H9 (cell line): ENCODE measurements at regions not wholly inside any gene's neighbourhood (a gene's known extent, or its start where the extent isn't known, plus 50 kb on each side); places are given as distances from the start of the nearest gene placed in this dataset.

Experiments used
- DNase-seq: peaks from one replicate; pipeline ENCODE4 v3.0.0-alpha.2; 2017
- H2AFZ ChIP-seq: one replicate; pipeline ENCODE4 v1.6.1; 2013; ENCODE audit warnings: mild to moderate bottlenecking, low read length, control low read depth, moderate library complexity
- H2AK5ac ChIP-seq: 2 replicates; pipeline ENCODE4 v1.6.1; 2013; ENCODE audit warnings: low read length, control low read depth, mixed read lengths; ENCODE audit not compliant: insufficient read length
- H2BK120ac ChIP-seq: one replicate; pipeline ENCODE4 v1.6.1; 2013; ENCODE audit warnings: low read depth, mild to moderate bottlenecking, low read length, control low read depth, inconsistent platforms; ENCODE audit not compliant: poor library complexity, severe bottlenecking
- H2BK12ac ChIP-seq: 2 replicates; pipeline ENCODE4 v1.6.1; 2013; ENCODE audit warnings: low read length, control low read depth, mixed read lengths, low read depth; ENCODE audit not compliant: insufficient read length
- H2BK15ac ChIP-seq: 2 replicates; pipeline ENCODE4 v1.6.1; 2013; ENCODE audit warnings: low read depth, low read length, control low read depth
- H2BK20ac ChIP-seq: one replicate; pipeline ENCODE4 v1.6.1; 2013; ENCODE audit warnings: low read depth, mild to moderate bottlenecking, low read length, control low read depth, inconsistent platforms; ENCODE audit not compliant: poor library complexity, severe bottlenecking
- H2BK5ac ChIP-seq: 2 replicates; pipeline ENCODE4 v1.6.1; 2013; ENCODE audit warnings: low read length, control low read depth, mixed read lengths; ENCODE audit not compliant: insufficient read length
- H3K14ac ChIP-seq: 2 replicates; pipeline ENCODE4 v1.6.1; 2013; ENCODE audit warnings: low read length, control low read depth; ENCODE audit not compliant: insufficient read depth
- H3K18ac ChIP-seq: 2 replicates; pipeline ENCODE4 v1.6.1; 2013; ENCODE audit warnings: low read depth, mild to moderate bottlenecking, mixed read lengths, low read length, control low read depth; ENCODE audit not compliant: insufficient read length
- H3K23ac ChIP-seq: 2 replicates; pipeline ENCODE4 v1.6.1; 2013; ENCODE audit warnings: low read length, control low read depth, mixed read lengths, low read depth; ENCODE audit not compliant: insufficient read length
- H3K23me2 ChIP-seq: 2 replicates; pipeline ENCODE4 v1.6.1; 2013; ENCODE audit warnings: low read depth, mild to moderate bottlenecking, mixed read lengths, low read length, control low read depth; ENCODE audit not compliant: insufficient read length, poor library complexity, severe bottlenecking
- H3K27ac ChIP-seq: 2 replicates; pipeline ENCODE4 v1.5.1; 2013; ENCODE audit warnings: low read length, control low read depth, mixed read lengths, low read depth; ENCODE audit not compliant: insufficient read length
- H3K27me3 ChIP-seq: 2 replicates; pipeline ENCODE4 v1.6.1; 2013; ENCODE audit warnings: low read length, control low read depth, inconsistent platforms; ENCODE audit not compliant: insufficient read depth
- H3K4ac ChIP-seq: 2 replicates; pipeline ENCODE4 v1.6.1; 2013; ENCODE audit warnings: low read depth, mild to moderate bottlenecking, control low read depth, inconsistent platforms, low read length, moderate library complexity
- H3K4me1 ChIP-seq: 2 replicates; pipeline ENCODE4 v1.6.1; 2013; ENCODE audit warnings: low read length, control low read depth, inconsistent platforms; ENCODE audit not compliant: insufficient read depth
- H3K4me2 ChIP-seq: 2 replicates; pipeline ENCODE4 v1.6.1; 2013; ENCODE audit warnings: low read length, control low read depth, mixed read lengths; ENCODE audit not compliant: insufficient read length, insufficient read depth
- H3K56ac ChIP-seq: 2 replicates; pipeline ENCODE4 v1.6.1; 2013; ENCODE audit warnings: low read depth, mild to moderate bottlenecking, mixed read lengths, low read length, control low read depth; ENCODE audit not compliant: insufficient read length
- H3K79me1 ChIP-seq: 2 replicates; pipeline ENCODE4 v1.6.1; 2013; ENCODE audit warnings: low read depth, mild to moderate bottlenecking, moderate library complexity, low read length, control low read depth, inconsistent platforms; ENCODE audit not compliant: insufficient read depth, poor library complexity, severe bottlenecking
- H3K79me2 ChIP-seq: 2 replicates; pipeline ENCODE4 v1.6.1; 2013; ENCODE audit warnings: low read length, control low read depth, inconsistent platforms; ENCODE audit not compliant: insufficient read depth
- H3K9ac ChIP-seq: 2 replicates; pipeline ENCODE4 v1.6.1; 2013; ENCODE audit warnings: low read length, control low read depth, mixed read lengths; ENCODE audit not compliant: insufficient read length; ENCODE audit errors: extremely low read depth
- H3K9me3 ChIP-seq: one replicate; pipeline ENCODE4 v1.6.1; 2013; ENCODE audit warnings: low read depth, low read length, inconsistent platforms; ENCODE audit not compliant: control insufficient read depth
- H3T11ph ChIP-seq: one replicate; pipeline ENCODE4 v1.6.1; 2013; ENCODE audit warnings: mild to moderate bottlenecking, low read length, control low read depth, inconsistent platforms
- H4K20me1 ChIP-seq: one replicate; pipeline ENCODE4 v1.6.1; 2013; ENCODE audit not compliant: control insufficient read depth, insufficient read length, insufficient read depth
- H4K5ac ChIP-seq: 2 replicates; pipeline ENCODE4 v1.6.1; 2013; ENCODE audit warnings: low read depth, mild to moderate bottlenecking, mixed read lengths, low read length, control low read depth; ENCODE audit not compliant: insufficient read length
- H4K8ac ChIP-seq: replicated peaks from 2 replicates; pipeline ENCODE4 v1.6.1; 2013; ENCODE audit warnings: low read length, control low read depth, mixed read lengths, low read depth; ENCODE audit not compliant: insufficient read length
- H4K91ac ChIP-seq: 2 replicates; pipeline ENCODE4 v1.6.1; 2013; ENCODE audit warnings: low read depth, mild to moderate bottlenecking, moderate library complexity, mixed read lengths, low read length, control low read depth; ENCODE audit not compliant: insufficient read length
- H3K27ac Mint-ChIP-seq, 3 experiments: 2 replicates in 2 of 3; 3 replicates in 1 of 3; pipeline ENCODE4 v1.8.0; 2020 to 2021; ENCODE audit warnings: mixed read lengths in 3 of 3, mild to moderate bottlenecking in 1 of 3, moderate library complexity in 1 of 3
- H3K27me3 Mint-ChIP-seq: 2 replicates; pipeline ENCODE4 v1.8.0; 2021; ENCODE audit warnings: low read depth, mild to moderate bottlenecking, moderate library complexity, mixed read lengths
- H3K36me3 Mint-ChIP-seq, 3 experiments: 2 replicates in 2 of 3; 3 replicates in 1 of 3; pipeline ENCODE4 v1.8.0; 2020 to 2021; ENCODE audit warnings: low read depth in 3 of 3, mixed read lengths in 3 of 3; ENCODE audit not compliant: insufficient read depth in 1 of 3
- H3K4me1 Mint-ChIP-seq, 2 experiments: 2 replicates each; pipeline ENCODE4 v1.8.0; 2020; ENCODE audit warnings: mixed read lengths in 2 of 2
- H3K4me3 Mint-ChIP-seq, 2 experiments: 2 replicates in 1 of 2; 3 replicates in 1 of 2; pipeline ENCODE4 v1.8.0; 2020 to 2021; ENCODE audit warnings: mild to moderate bottlenecking in 2 of 2, mixed read lengths in 2 of 2, moderate library complexity in 1 of 2
- H3K9me3 Mint-ChIP-seq, 2 experiments: 2 replicates in 1 of 2; 3 replicates in 1 of 2; pipeline ENCODE4 v1.8.0; 2020; ENCODE audit warnings: mild to moderate bottlenecking in 2 of 2, mixed read lengths in 2 of 2, moderate library complexity in 1 of 2
- TF ChIP-seq, protein P1 (sequence below): fragments of 200-600 bp; sonication (generic); conservative IDR thresholded peaks from 3 replicates; pipeline ENCODE4 v1.8.0; 2021; ENCODE audit warnings: antibody characterized with exemption, mild to moderate bottlenecking

DNA sequence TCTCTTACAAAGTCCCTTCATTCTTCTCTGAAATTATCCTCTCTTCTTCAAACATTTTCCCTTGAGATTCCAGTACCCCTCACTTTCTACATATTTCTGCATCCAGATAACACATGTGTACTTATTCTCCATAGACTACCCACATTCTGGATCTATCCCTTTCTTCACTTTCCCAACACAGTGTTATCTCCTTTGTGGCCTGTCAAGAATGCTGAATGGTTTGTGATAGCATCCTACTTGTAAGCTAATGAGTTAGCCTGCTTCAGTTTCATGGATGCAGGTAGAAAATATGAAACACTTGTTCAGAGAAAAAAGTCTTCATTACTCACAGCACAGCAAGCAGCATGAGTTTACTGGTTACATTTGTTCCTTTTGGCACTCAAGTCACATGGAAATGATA is 245.4 kb downstream of the HTR1B start:
- no peaks in the 10 kb centered on the region for H3K4me1 ChIP-seq
- no peak for DNase-seq
- H3K9ac ChIP-seq: no peak overlapping the region
- no peaks in the 10 kb centered on the region for H3K79me1 ChIP-seq
- H3K23me2 ChIP-seq: no peaks in the 10 kb centered on the region
- no peak overlapping the region for H3K27ac ChIP-seq
- no peak overlapping the region for H3K14ac ChIP-seq
- no peak overlapping the region for H4K8ac ChIP-seq
- H3K4ac ChIP-seq: no peak overlapping the region
- no peak overlapping the region for H3T11ph ChIP-seq
- H3K18ac ChIP-seq: no peak overlapping the region
- H4K91ac ChIP-seq: no peak overlapping the region
- no peak overlapping the region for H2BK12ac ChIP-seq
- no peak overlapping the region for H3K56ac ChIP-seq
- peaks cover 14 to 17% of the 10 kb centered on the region in 2 experiments for H3K9me3 Mint-ChIP-seq
- H4K5ac ChIP-seq: no peak overlapping the region
- no peak overlapping the region for H2AK5ac ChIP-seq
- H2BK20ac ChIP-seq: no peak overlapping the region
- TF ChIP-seq, protein P1, sequence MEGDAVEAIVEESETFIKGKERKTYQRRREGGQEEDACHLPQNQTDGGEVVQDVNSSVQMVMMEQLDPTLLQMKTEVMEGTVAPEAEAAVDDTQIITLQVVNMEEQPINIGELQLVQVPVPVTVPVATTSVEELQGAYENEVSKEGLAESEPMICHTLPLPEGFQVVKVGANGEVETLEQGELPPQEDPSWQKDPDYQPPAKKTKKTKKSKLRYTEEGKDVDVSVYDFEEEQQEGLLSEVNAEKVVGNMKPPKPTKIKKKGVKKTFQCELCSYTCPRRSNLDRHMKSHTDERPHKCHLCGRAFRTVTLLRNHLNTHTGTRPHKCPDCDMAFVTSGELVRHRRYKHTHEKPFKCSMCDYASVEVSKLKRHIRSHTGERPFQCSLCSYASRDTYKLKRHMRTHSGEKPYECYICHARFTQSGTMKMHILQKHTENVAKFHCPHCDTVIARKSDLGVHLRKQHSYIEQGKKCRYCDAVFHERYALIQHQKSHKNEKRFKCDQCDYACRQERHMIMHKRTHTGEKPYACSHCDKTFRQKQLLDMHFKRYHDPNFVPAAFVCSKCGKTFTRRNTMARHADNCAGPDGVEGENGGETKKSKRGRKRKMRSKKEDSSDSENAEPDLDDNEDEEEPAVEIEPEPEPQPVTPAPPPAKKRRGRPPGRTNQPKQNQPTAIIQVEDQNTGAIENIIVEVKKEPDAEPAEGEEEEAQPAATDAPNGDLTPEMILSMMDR: no peak
- no peak overlapping the region for H3K23ac ChIP-seq
- no peak overlapping the region for H3K27ac Mint-ChIP-seq
- H3K27me3 ChIP-seq: no peaks in the 10 kb centered on the region; the same call in 1 of the 2 replicates
- H2AFZ ChIP-seq: no peak overlapping the region
- H2BK5ac ChIP-seq: no peak overlapping the region
- H2BK120ac ChIP-seq: no peak overlapping the region
- H2BK15ac ChIP-seq: no peak overlapping the region
- peaks cover 7 to 13% (median 11%) of the 10 kb centered on the region in 3 experiments; a peak in 6 of 7 replicates for H3K36me3 Mint-ChIP-seq
- H3K9me3 ChIP-seq: no peaks in the 10 kb centered on the region
- no peak overlapping the region for H3K4me2 ChIP-seq
- no peak overlapping the region for H3K4me3 Mint-ChIP-seq
- no peaks in the 10 kb centered on the region for H3K4me1 Mint-ChIP-seq
- H3K79me2 ChIP-seq: no peaks in the 10 kb centered on the region
- no peaks in the 10 kb centered on the region for H3K27me3 Mint-ChIP-seq
- H4K20me1 ChIP-seq: no peaks in the 10 kb centered on the region
